GM12878 (cell line): ENCODE measurements at regions not wholly inside any gene's neighbourhood (a gene's known extent, or its start where the extent isn't known, plus 50 kb on each side); places are given as distances from the start of the nearest gene placed in this dataset.

Source experiments
- ATAC-seq: fragments of 200-7000 bp; cut with Tn5 transposase; 3 replicates; pipeline ENCODE4 v1.9.1; 2020; ENCODE audit warnings: mild to moderate bottlenecking, moderate library complexity
- BruUV-seq: library from RNA; stranded (reverse); fragments of 400-500 nt; replicated peaks from 2 replicates; lab custom pipeline; 2021; lab: Mats Ljungman, UMichigan
- CTCF ChIA-PET: fragments of 300-600 bp; sonication (Branson Sonifier 250); formaldehyde crosslinking; extraction: SDS; loops from one replicate; lab custom pipeline; 2021; ENCODE audit warnings: inconsistent platforms; lab: Yijun Ruan, JAX
- POLR2A ChIA-PET: fragments of 350-600 bp; formaldehyde crosslinking; extraction: SDS; loops from one replicate; lab custom pipeline; 2021; ENCODE audit warnings: inconsistent platforms; lab: Charles Lee
- RAD21 ChIA-PET: fragments of 300-600 bp; sonication (Branson Sonifier 250); formaldehyde crosslinking; loops from one replicate; lab custom pipeline; 2023; ENCODE audit warnings: antibody characterized with exemption; ENCODE audit not compliant: unreplicated experiment; lab: Charles Lee
- SMC1A ChIA-PET: fragments of 300-600 bp; sonication (Branson Sonifier 250); formaldehyde crosslinking; loops from one replicate; lab custom pipeline; 2023; ENCODE audit not compliant: unreplicated experiment, uncharacterized antibody; lab: Charles Lee
- DNase-seq: peaks from one replicate; pipeline ENCODE4 v3.0.0-alpha.2; 2011; ENCODE audit warnings: low read depth, low spot score
- FAIRE-seq: peaks from 3 replicates; lab custom pipeline; 2011; peaks lifted over from hg19 to GRCh38; lab: Jason Lieb, UNC
- H2AFZ ChIP-seq: 2 replicates; pipeline ENCODE4 v1.6.0; 2011; ENCODE audit warnings: low read depth, low read length, control low read depth; ENCODE audit not compliant: control insufficient read depth
- H3K27ac ChIP-seq: 2 replicates; pipeline ENCODE4 v1.5.1; 2011; ENCODE audit warnings: control low read depth; ENCODE audit not compliant: control insufficient read depth, insufficient read depth
- H3K27me3 ChIP-seq, 2 experiments: replicated peaks in 1 of 2; 2 replicates each; pipeline versions ENCODE4 v1.6.0 to v1.6.1; 2011; ENCODE audit warnings: low read length in 1 of 2; ENCODE audit not compliant: control insufficient read depth in 2 of 2, insufficient read depth in 2 of 2
- H3K36me3 ChIP-seq, 2 experiments: 2 replicates each; pipeline ENCODE4 v1.5.1; 2011; ENCODE audit warnings: low read length in 1 of 2; ENCODE audit not compliant: control insufficient read depth in 2 of 2, insufficient read depth in 2 of 2
- H3K4me1 ChIP-seq: 2 replicates; pipeline ENCODE4 v1.6.1; 2011; ENCODE audit warnings: mild to moderate bottlenecking, low read length, moderate library complexity, mixed read lengths; ENCODE audit not compliant: control insufficient read depth, insufficient read depth
- H3K4me2 ChIP-seq: 2 replicates; pipeline ENCODE4 v1.6.0; 2011; ENCODE audit warnings: control low read depth; ENCODE audit not compliant: control insufficient read depth, insufficient read depth
- H3K4me3 ChIP-seq: fragments of 200-600 bp; sonication (generic); 2 replicates; pipeline ENCODE4 v1.5.1; 2016
- H3K79me2 ChIP-seq: 2 replicates; pipeline ENCODE4 v1.6.0; 2011; ENCODE audit warnings: low read length; ENCODE audit not compliant: control insufficient read depth, insufficient read depth
- H3K9ac ChIP-seq: 2 replicates; pipeline ENCODE4 v1.8.0; 2011; ENCODE audit warnings: low read length, control low read depth, mixed read lengths; ENCODE audit not compliant: control insufficient read depth, insufficient read depth
- H3K9me3 ChIP-seq: replicated peaks from 3 replicates; pipeline ENCODE4 v1.5.1; 2011; ENCODE audit warnings: mild to moderate bottlenecking, low read length; ENCODE audit not compliant: control insufficient read depth, insufficient read depth
- H4K20me1 ChIP-seq: 2 replicates; pipeline ENCODE4 v1.6.0; 2011; ENCODE audit not compliant: control insufficient read depth, insufficient read depth
- CEBPB ChIP-seq, 2 experiments: fragments of 150-350 bp in 1 of 2; IDR thresholded peaks; 2 replicates each; pipeline ENCODE4 v1.6.1; 2012 to 2014; ENCODE audit warnings: low read depth in 2 of 2, low read length in 2 of 2, borderline replicate concordance in 1 of 2, inconsistent platforms in 1 of 2
- CREM ChIP-seq: IDR thresholded peaks from 2 replicates; pipeline ENCODE4 v1.6.1; 2014; ENCODE audit warnings: antibody characterized with exemption, low read depth
- ETV6 ChIP-seq, 2 experiments: fragments of 450-650 bp in 1 of 2; IDR thresholded peaks in 1 of 2; conservative IDR thresholded peaks in 1 of 2; 2 replicates each; pipeline ENCODE4 v1.6.1; 2014; ENCODE audit warnings: antibody characterized with exemption in 1 of 2, borderline replicate concordance in 1 of 2, low read depth in 1 of 2, mild to moderate bottlenecking in 1 of 2, moderate library complexity in 1 of 2
- MTA3 ChIP-seq: IDR thresholded peaks from 2 replicates; pipeline ENCODE4 v1.6.1; 2012; ENCODE audit warnings: low read length, inconsistent platforms, borderline replicate concordance
- NR2C2 ChIP-seq: IDR thresholded peaks from 2 replicates; pipeline ENCODE4 v1.6.1; 2011; ENCODE audit warnings: borderline replicate concordance, low read depth; ENCODE audit not compliant: control insufficient read depth, insufficient read length
- POLR2AphosphoS2 ChIP-seq: IDR thresholded peaks from 2 replicates; pipeline ENCODE4 v1.6.1; 2011; ENCODE audit warnings: low read depth, mild to moderate bottlenecking, low read length, improper control_type of control experiment, moderate library complexity
- RBBP5 ChIP-seq: fragments of 200-600 bp; sonication (generic); conservative IDR thresholded peaks from 2 replicates; pipeline ENCODE4 v1.6.1; 2016
- TARDBP ChIP-seq: IDR thresholded peaks from 2 replicates; pipeline ENCODE4 v1.6.1; 2016; ENCODE audit warnings: borderline replicate concordance
- TCF12 ChIP-seq: IDR thresholded peaks from 2 replicates; pipeline ENCODE4 v1.6.1; 2011; ENCODE audit warnings: low read depth, mild to moderate bottlenecking, low read length
- ZNF207 ChIP-seq: fragments of 450-650 bp; IDR thresholded peaks from 2 replicates; pipeline ENCODE4 v1.6.1; 2014; ENCODE audit warnings: antibody characterized with exemption, mild to moderate bottlenecking, borderline replicate concordance
- WGBS: methylation state at CpG from one replicate; pipeline ENCODE4 v1.1.6; 2016; ENCODE audit warnings: low lambda C conversion rate; ENCODE audit not compliant: insufficient replicate concordance, insufficient coverage; ENCODE audit errors: missing lambda C conversion rate; 5-methylcytosine and 5-hydroxymethylcytosine counted together
- in situ Hi-C: fragments of 300-500 bp; cut with MboI; formaldehyde crosslinking; loops from 9 replicates; pipeline ENCODE4 v1.14.3; 2018; ENCODE audit warnings: mixed read lengths
- intact Hi-C: fragments of 100-400 bp; cut with micrococcal nuclease; formaldehyde crosslinking; loops from one replicate; pipeline ENCODE4 v1.14.2; 2022; ENCODE audit not compliant: unreplicated experiment
- TF ChIP-seq, protein P1 (sequence below): fragments of 450-650 bp; formaldehyde crosslinking; IDR thresholded peaks from 2 replicates; pipeline ENCODE4 v1.4.0; 2020; ENCODE audit warnings: mild to moderate bottlenecking, moderate library complexity
- TF ChIP-seq, protein P2 (sequence below): IDR thresholded peaks from 2 replicates; pipeline ENCODE4 v1.6.1; 2012; ENCODE audit warnings: low read length, inconsistent platforms

DNA sequence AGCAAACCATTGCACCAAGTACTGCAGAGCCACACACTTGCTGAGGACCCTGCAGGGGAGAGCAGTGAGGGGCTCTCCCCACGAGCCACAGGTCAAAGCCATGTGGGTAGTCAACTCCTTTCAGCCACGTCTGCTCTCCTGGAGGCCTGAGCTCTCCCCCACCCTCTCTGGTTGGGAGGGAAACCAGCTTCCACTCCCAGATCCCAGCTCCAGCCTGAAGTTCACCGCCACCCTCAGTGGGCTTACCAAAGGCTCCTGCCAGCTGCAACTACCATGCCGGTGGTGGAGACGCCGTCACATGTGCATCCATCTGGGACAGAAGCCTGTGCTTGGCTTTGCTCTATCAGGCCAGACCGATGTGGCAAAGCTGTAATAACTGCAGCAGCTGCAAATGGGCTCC lies 521.5 kb upstream of the RAB6C start (continued):
- TF ChIP-seq, protein P1, sequence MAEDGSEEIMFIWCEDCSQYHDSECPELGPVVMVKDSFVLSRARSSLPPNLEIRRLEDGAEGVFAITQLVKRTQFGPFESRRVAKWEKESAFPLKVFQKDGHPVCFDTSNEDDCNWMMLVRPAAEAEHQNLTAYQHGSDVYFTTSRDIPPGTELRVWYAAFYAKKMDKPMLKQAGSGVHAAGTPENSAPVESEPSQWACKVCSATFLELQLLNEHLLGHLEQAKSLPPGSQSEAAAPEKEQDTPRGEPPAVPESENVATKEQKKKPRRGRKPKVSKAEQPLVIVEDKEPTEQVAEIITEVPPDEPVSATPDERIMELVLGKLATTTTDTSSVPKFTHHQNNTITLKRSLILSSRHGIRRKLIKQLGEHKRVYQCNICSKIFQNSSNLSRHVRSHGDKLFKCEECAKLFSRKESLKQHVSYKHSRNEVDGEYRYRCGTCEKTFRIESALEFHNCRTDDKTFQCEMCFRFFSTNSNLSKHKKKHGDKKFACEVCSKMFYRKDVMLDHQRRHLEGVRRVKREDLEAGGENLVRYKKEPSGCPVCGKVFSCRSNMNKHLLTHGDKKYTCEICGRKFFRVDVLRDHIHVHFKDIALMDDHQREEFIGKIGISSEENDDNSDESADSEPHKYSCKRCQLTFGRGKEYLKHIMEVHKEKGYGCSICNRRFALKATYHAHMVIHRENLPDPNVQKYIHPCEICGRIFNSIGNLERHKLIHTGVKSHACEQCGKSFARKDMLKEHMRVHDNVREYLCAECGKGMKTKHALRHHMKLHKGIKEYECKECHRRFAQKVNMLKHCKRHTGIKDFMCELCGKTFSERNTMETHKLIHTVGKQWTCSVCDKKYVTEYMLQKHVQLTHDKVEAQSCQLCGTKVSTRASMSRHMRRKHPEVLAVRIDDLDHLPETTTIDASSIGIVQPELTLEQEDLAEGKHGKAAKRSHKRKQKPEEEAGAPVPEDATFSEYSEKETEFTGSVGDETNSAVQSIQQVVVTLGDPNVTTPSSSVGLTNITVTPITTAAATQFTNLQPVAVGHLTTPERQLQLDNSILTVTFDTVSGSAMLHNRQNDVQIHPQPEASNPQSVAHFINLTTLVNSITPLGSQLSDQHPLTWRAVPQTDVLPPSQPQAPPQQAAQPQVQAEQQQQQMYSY: no peak

DNA sequence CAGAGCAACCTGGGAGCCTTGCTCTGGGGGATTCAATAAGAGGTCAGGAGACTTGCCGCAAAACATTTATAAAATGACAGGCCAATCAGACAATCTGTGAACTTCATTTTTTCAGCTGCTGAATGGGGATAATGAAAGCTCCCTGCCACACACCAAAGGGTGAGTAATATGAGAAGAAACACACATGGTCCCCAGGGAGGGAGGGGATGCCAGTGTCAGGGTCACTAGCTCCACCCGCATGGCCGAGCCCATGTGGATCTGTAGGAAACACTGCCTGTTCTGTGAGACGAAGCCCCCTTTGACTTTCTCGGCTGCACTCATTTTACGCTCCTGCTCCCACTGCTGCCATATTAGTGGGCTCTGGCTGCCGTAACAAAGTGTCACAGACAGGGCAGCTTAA lies 521.0 kb upstream of the RAB6C start:
- BruUV-seq: no TSS peak
- POLR2A ChIA-PET: no interaction called here
- no peaks in the 10 kb centered on the region for H4K20me1 ChIP-seq
- no peaks in the 10 kb centered on the region for H3K4me1 ChIP-seq
- H3K27ac ChIP-seq: no peak overlapping the region
- no peaks in the 10 kb centered on the region for H3K9me3 ChIP-seq
- DNase-seq (no peak), FAIRE-seq (no peak), ATAC-seq (no peak)
- CTCF ChIA-PET: no interaction called here
- no peak overlapping the region for H2AFZ ChIP-seq
- intact Hi-C loops: no loop called here
- TF ChIP-seq CEBPB (IDR thresholded peaks at IDR 0.05; ENCODE audit: borderline replicate concordance in 1 of 2, low read depth in 2 of 2, low read length in 2 of 2) (no peak), TARDBP (no peak), RBBP5 (no peak), MTA3 (no peak), NR2C2 (no peak), POLR2AphosphoS2 (no peak), TCF12 (no peak), ZNF207 (no peak), CREM (no peak), ETV6 (conservative IDR thresholded peaks at IDR 0.05 in 1 of 2, IDR thresholded peaks at IDR 0.05 in 1 of 2; ENCODE audit: borderline replicate concordance in 1 of 2, low read depth in 1 of 2) (no peak)
- TF ChIP-seq, protein P1: no peak
- TF ChIP-seq, protein P2, sequence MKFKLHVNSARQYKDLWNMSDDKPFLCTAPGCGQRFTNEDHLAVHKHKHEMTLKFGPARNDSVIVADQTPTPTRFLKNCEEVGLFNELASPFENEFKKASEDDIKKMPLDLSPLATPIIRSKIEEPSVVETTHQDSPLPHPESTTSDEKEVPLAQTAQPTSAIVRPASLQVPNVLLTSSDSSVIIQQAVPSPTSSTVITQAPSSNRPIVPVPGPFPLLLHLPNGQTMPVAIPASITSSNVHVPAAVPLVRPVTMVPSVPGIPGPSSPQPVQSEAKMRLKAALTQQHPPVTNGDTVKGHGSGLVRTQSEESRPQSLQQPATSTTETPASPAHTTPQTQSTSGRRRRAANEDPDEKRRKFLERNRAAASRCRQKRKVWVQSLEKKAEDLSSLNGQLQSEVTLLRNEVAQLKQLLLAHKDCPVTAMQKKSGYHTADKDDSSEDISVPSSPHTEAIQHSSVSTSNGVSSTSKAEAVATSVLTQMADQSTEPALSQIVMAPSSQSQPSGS: no peak
- no peaks in the 10 kb centered on the region for H3K79me2 ChIP-seq
- H3K4me3 ChIP-seq: no peak overlapping the region
- WGBS: 35% methylated on average over 7 of the region's 7 CpGs
- H3K27me3 ChIP-seq: no peaks in the 10 kb centered on the region
- SMC1A ChIA-PET: no interaction called here
- no peak overlapping the region for H3K9ac ChIP-seq
- RAD21 ChIA-PET: no interaction called here
- no peak overlapping the region for H3K4me2 ChIP-seq
- in situ Hi-C loops: no loop called here
- no peaks in the 10 kb centered on the region for H3K36me3 ChIP-seq
